ENCODE measurements at regions not wholly inside any gene's neighbourhood (a gene's known extent, or its start where the extent isn't known, plus 50 kb on each side); places are given as distances from the start of the nearest gene placed in this dataset.

DNA sequence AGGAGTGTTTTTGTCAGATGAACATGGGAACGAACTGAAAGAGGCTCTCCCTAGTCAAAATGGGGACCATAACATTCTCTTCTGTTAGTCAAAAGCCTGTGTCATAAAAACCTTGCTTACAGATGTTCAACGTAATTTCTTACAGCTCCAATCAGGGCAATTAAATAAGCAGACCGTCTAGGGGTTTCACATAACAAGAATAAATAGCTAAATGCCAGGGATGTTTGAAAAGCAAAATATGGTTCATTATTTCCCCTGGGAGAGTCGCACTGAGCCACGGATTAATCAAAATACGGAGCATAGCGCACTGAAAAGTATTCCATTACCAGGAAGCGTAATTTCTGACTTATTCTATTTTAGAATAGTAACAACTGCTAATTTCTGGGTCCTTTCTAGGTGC is 63.7 kb upstream of the MRI1 start:
- Histone ChIP-seq H3K4me1 (no peaks in the 10 kb centered on the region), H3K4me3 (no peak overlapping the region), H3K36me3 (no peaks in the 10 kb centered on the region), H3K9me3 (replicated peaks) (peaks cover 11% of the 10 kb centered on the region), H3K27me3 (ENCODE audit: low read depth) (peaks cover 22% of the 10 kb centered on the region), H3K27ac (replicated peaks) (no peak overlapping the region)
- TF ChIP-seq, protein P1, sequence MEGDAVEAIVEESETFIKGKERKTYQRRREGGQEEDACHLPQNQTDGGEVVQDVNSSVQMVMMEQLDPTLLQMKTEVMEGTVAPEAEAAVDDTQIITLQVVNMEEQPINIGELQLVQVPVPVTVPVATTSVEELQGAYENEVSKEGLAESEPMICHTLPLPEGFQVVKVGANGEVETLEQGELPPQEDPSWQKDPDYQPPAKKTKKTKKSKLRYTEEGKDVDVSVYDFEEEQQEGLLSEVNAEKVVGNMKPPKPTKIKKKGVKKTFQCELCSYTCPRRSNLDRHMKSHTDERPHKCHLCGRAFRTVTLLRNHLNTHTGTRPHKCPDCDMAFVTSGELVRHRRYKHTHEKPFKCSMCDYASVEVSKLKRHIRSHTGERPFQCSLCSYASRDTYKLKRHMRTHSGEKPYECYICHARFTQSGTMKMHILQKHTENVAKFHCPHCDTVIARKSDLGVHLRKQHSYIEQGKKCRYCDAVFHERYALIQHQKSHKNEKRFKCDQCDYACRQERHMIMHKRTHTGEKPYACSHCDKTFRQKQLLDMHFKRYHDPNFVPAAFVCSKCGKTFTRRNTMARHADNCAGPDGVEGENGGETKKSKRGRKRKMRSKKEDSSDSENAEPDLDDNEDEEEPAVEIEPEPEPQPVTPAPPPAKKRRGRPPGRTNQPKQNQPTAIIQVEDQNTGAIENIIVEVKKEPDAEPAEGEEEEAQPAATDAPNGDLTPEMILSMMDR (IDR thresholded peaks at IDR 0.05; ENCODE audit: borderline replicate concordance): no peak
- DNase-seq: no peak
- intact Hi-C loops (cut with micrococcal nuclease): no loop called here

DNA sequence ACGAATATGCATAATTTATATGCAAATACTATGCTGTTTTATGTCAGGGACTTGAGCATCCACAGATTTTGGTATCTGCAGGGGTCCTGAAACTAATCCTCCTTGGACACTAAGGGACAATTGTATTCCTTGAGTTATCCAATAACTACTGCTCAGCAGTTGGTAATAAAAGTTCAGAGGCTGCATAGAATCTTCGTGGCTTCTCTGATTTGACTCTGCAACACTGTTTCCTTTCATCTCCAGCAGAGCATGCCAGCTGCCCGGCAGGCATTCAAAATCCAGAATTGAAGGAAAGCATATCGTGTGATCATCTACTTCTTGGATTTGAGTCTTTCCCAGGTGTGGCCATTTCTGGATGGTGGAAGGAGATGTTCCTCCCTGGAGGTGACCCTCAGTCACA is 64.5 kb upstream of the MRI1 start:
- H3K9me3 ChIP-seq (replicated peaks): peaks cover 4% of the 10 kb centered on the region
- TF ChIP-seq, protein P1 (IDR thresholded peaks at IDR 0.05; ENCODE audit: borderline replicate concordance): no peak
- H3K36me3 ChIP-seq: no peaks in the 10 kb centered on the region
- intact Hi-C loops (cut with micrococcal nuclease): no loop called here
- no peak overlapping the region for H3K27ac ChIP-seq (replicated peaks)
- peaks cover 22% of the 10 kb centered on the region for H3K27me3 ChIP-seq (ENCODE audit: low read depth)
- no peak overlapping the region for H3K4me3 ChIP-seq
- DNase-seq: no peak
- no peaks in the 10 kb centered on the region for H3K4me1 ChIP-seq

DNA sequence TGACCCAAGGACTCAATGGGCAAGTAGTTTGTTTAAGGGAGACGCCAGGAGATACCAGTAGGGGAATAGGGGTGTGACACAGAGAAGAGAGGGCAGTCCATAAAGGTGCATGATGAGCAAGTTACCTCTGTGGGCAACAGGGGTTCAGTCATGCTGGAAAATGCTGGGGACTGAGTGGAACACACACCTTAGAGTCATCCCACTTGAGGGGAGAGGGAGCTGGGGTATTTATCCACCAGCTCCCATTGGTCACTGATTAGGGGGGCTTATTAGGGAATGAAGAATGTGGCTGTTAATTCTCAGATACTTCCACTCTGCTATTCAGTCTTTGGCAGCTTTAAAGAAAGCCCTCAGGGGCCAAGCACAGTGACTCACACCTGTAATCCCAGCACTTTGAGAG is 67.5 kb upstream of the MRI1 start:
- TF ChIP-seq, protein P1 (IDR thresholded peaks at IDR 0.05; ENCODE audit: borderline replicate concordance): no peak
- DNase-seq: no peak
- no peaks in the 10 kb centered on the region for H3K36me3 ChIP-seq
- H3K4me3 ChIP-seq: no peak overlapping the region
- H3K27ac ChIP-seq (replicated peaks): no peak overlapping the region
- peaks cover 42% of the 10 kb centered on the region for H3K27me3 ChIP-seq (ENCODE audit: low read depth)
- H3K4me1 ChIP-seq: no peaks in the 10 kb centered on the region
- intact Hi-C loops (cut with micrococcal nuclease): no loop called here
- peaks cover 4% of the 10 kb centered on the region for H3K9me3 ChIP-seq (replicated peaks)

DNA sequence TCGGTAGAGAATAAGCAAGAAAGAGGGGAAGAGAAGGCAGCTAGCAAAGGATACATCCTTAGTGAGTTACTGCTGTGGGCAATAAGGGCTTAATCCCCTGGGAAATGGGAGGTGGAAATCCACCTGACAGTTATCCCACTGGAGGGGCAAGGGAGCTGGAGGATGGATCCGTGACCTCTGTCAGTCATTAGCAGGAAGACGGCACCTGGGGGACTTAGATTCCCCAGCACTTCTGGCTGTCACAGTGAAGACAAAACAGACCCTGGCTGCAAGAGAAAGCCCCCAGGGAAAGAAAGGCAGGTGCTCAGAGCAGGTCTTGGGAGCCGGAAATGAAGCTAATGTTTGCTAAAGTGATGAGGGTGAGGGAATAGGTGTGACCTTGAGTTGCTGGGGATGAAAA is 70.4 kb upstream of the MRI1 start:
- DNase-seq: no peak
- TF ChIP-seq, protein P1 (IDR thresholded peaks at IDR 0.05; ENCODE audit: borderline replicate concordance): no peak
- Histone ChIP-seq H3K27me3 (ENCODE audit: low read depth) (peaks cover 32% of the 10 kb centered on the region), H3K4me1 (no peaks in the 10 kb centered on the region), H3K4me3 (no peak overlapping the region), H3K36me3 (no peaks in the 10 kb centered on the region), H3K27ac (replicated peaks) (no peak overlapping the region), H3K9me3 (replicated peaks) (no peaks in the 10 kb centered on the region)
- intact Hi-C loops (cut with micrococcal nuclease): no loop called here

DNA sequence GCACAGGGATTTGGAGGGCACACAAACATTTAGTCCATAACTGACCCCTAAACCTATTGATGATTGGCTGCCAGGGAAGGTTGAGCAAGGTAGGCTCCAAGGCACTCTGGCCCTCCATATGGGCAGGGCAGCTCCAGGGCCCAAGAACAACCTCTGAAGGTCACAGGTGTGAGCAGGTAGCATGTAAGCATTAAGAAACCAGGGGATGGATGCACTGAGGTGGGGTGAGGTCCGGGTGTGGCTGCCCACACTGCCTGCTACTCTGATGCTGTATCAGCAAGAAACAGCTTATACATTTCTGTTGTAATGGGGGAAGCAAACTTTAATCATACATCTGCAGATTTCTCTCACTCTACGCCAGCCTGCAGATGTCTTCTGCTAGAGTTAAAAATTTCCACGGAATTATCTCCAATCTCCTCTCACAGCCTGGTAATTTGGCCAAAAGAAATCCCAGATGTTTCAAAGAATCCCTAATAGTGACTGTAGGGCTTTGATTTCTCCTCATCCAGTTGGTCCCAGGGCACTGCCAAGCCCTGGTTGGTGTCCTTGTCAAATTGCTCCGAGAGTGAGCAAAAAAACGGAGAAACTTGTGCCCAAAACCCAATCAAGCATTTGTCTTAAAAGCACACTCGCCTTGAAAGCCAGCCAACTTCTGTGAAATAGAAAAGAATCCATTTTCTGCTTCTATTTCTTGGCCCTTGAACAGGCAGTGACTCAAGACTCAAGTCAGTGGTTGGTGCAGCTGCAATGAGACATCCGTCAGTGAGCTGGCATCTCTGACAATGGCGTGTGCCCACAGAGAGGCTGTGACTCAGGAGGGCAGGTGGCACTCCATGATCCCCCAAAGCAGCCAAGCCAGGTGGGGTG is 72.5 kb upstream of the MRI1 start:
- no peaks in the 10 kb centered on the region for H3K9me3 ChIP-seq (replicated peaks)
- H3K27ac ChIP-seq (replicated peaks): no peak overlapping the region
- H3K4me3 ChIP-seq: no peak overlapping the region
- TF ChIP-seq, protein P1 (IDR thresholded peaks at IDR 0.05; ENCODE audit: borderline replicate concordance): no peak
- no peaks in the 10 kb centered on the region for H3K4me1 ChIP-seq
- H3K27me3 ChIP-seq (ENCODE audit: low read depth): peaks cover 32% of the 10 kb centered on the region
- H3K36me3 ChIP-seq: no peaks in the 10 kb centered on the region
- intact Hi-C loops (cut with micrococcal nuclease): no loop called here
- no peak for DNase-seq

Data from left ventricle myocardium inferior (tissue), 1 donor.